ENCODE measurements at regions not wholly inside any gene's neighbourhood (a gene's known extent, or its start where the extent isn't known, plus 50 kb on each side); places are given as distances from the start of the nearest gene placed in this dataset.
"Not testable (repeated sequence)": the region's sequence is repeated elsewhere in the genome, so short reads cannot be mapped to it uniquely, and the experiment has no call there.

GRCh38 chr16:33583702-33584101 lies 124.3 kb downstream of the TP53TG3F start:
- H3K4me3 ChIP-seq (ENCODE audit: low read depth, low read length): not testable (repeated sequence)

GRCh38 chr16:33588589-33588988 lies 129.2 kb downstream of the TP53TG3F start:
- not testable (repeated sequence) for H3K4me3 ChIP-seq (ENCODE audit: low read depth, low read length)

- not testable (repeated sequence) for H3K4me3 ChIP-seq (ENCODE audit: low read depth, low read length)
These were observed 133.9 kb downstream of the TP53TG3F start for GRCh38 chr16:33593344-33593743.

GRCh38 chr16:33595074-33595473 lies 135.7 kb downstream of the TP53TG3F start:
- not testable (repeated sequence) for H3K4me3 ChIP-seq (ENCODE audit: low read depth, low read length)

- H3K4me3 ChIP-seq (ENCODE audit: low read depth, low read length): not testable (repeated sequence)
These were observed 141.6 kb downstream of the TP53TG3F start for GRCh38 chr16:33601029-33601428.

- H3K4me3 ChIP-seq (ENCODE audit: low read depth, low read length): not testable (repeated sequence)
These were observed 164.2 kb downstream of the TP53TG3F start for GRCh38 chr16:33623535-33624077.

GRCh38 chr16:33628895-33629294 lies 169.5 kb downstream of the TP53TG3F start:
- H3K4me3 ChIP-seq (ENCODE audit: low read depth, low read length): not testable (repeated sequence)

- H3K4me3 ChIP-seq (ENCODE audit: low read depth, low read length): not testable (repeated sequence)
These were observed 172.3 kb downstream of the TP53TG3F start for GRCh38 chr16:33631713-33632112.

GRCh38 chr16:33634057-33634456 lies 174.6 kb downstream of the TP53TG3F start:
- not testable (repeated sequence) for H3K4me3 ChIP-seq (ENCODE audit: low read depth, low read length)

- H3K4me3 ChIP-seq (ENCODE audit: low read depth, low read length): not testable (repeated sequence)
These were observed 177.3 kb downstream of the TP53TG3F start for GRCh38 chr16:33636760-33637159.

- H3K4me3 ChIP-seq (ENCODE audit: low read depth, low read length): not testable (repeated sequence)
These were observed 183.9 kb downstream of the TP53TG3F start for GRCh38 chr16:33643270-33643669.

- H3K4me3 ChIP-seq (ENCODE audit: low read depth, low read length): not testable (repeated sequence)
These were observed 184.4 kb downstream of the TP53TG3F start for GRCh38 chr16:33643698-33644381.

- not testable (repeated sequence) for H3K4me3 ChIP-seq (ENCODE audit: low read depth, low read length)
These were observed 187.0 kb downstream of the TP53TG3F start for GRCh38 chr16:33646386-33646785.

- not testable (repeated sequence) for H3K4me3 ChIP-seq (ENCODE audit: low read depth, low read length)
These were observed 196.3 kb downstream of the TP53TG3F start for GRCh38 chr16:33655756-33656155.

- H3K4me3 ChIP-seq (ENCODE audit: low read depth, low read length): not testable (repeated sequence)
These were observed 197.0 kb downstream of the TP53TG3F start for GRCh38 chr16:33656394-33656793.

GRCh38 chr16:33657717-33658116 lies 198.3 kb downstream of the TP53TG3F start:
- H3K4me3 ChIP-seq (ENCODE audit: low read depth, low read length): not testable (repeated sequence)

- H3K4me3 ChIP-seq (ENCODE audit: low read depth, low read length): not testable (repeated sequence)
These were observed 221.4 kb downstream of the TP53TG3F start for GRCh38 chr16:33680791-33681190.

GRCh38 chr16:33700320-33700719 lies 240.9 kb downstream of the TP53TG3F start:
- not testable (repeated sequence) for H3K4me3 ChIP-seq (ENCODE audit: low read depth, low read length)

- H3K4me3 ChIP-seq (ENCODE audit: low read depth, low read length): not testable (repeated sequence)
These were observed 247.6 kb downstream of the TP53TG3F start for GRCh38 chr16:33706845-33707590.

- H3K4me3 ChIP-seq (ENCODE audit: low read depth, low read length): not testable (repeated sequence)
These were observed 248.2 kb downstream of the TP53TG3F start for GRCh38 chr16:33707591-33707934.

GRCh38 chr16:33709856-33710695 lies 250.7 kb downstream of the TP53TG3F start:
- not testable (repeated sequence) for H3K4me3 ChIP-seq (ENCODE audit: low read depth, low read length)
